Keratinocyte (primary cell): ENCODE measurements at regions not wholly inside any gene's neighbourhood (a gene's known extent, or its start where the extent isn't known, plus 50 kb on each side); places are given as distances from the start of the nearest gene placed in this dataset.

Experiments
- DNase-seq: peaks from one replicate; pipeline ENCODE4 v3.0.0-alpha.2; 2011; ENCODE audit warnings: low read depth, missing footprints, low spot score
- FAIRE-seq: peaks from 2 replicates; lab custom pipeline; 2011; peaks lifted over from hg19 to GRCh38; lab: Jason Lieb, UNC
- H2AFZ ChIP-seq: 2 replicates; pipeline ENCODE4 v1.6.0; 2012; ENCODE audit warnings: low read length, control low read depth, inconsistent platforms; ENCODE audit not compliant: control insufficient read depth
- H3K27ac ChIP-seq: 2 replicates; pipeline ENCODE4 v1.5.1; 2011; ENCODE audit warnings: low read length; ENCODE audit not compliant: control insufficient read depth, insufficient read depth
- H3K27me3 ChIP-seq: 3 replicates; pipeline ENCODE4 v1.6.0; 2011; ENCODE audit warnings: low read length; ENCODE audit not compliant: control insufficient read depth, insufficient read depth; ENCODE audit errors: extremely low read depth
- H3K36me3 ChIP-seq, 2 experiments: 2 replicates in 1 of 2; 3 replicates in 1 of 2; pipeline ENCODE4 v1.5.1; 2011; ENCODE audit warnings: low read length in 2 of 2, mild to moderate bottlenecking in 1 of 2; ENCODE audit not compliant: control insufficient read depth in 2 of 2, insufficient read depth in 2 of 2; ENCODE audit errors: extremely low read depth in 1 of 2
- H3K4me1 ChIP-seq: 3 replicates; pipeline ENCODE4 v1.5.1; 2011; ENCODE audit warnings: low read length; ENCODE audit not compliant: control insufficient read depth, insufficient read depth; ENCODE audit errors: extremely low read depth
- H3K4me2 ChIP-seq: 3 replicates; pipeline ENCODE4 v1.6.0; 2011; ENCODE audit warnings: low read depth, low read length; ENCODE audit not compliant: control insufficient read depth, insufficient read depth; ENCODE audit errors: extremely low read depth
- H3K4me3 ChIP-seq, 3 experiments: fragments of 200-600 bp in 1 of 3; sonication (generic) in 1 of 3; 2 replicates in 2 of 3; 3 replicates in 1 of 3; pipeline ENCODE4 v1.5.1; 2011 to 2016; ENCODE audit warnings: low read length in 3 of 3, mild to moderate bottlenecking in 3 of 3, control low read depth in 2 of 3, inconsistent platforms in 1 of 3, low read depth in 1 of 3, mixed read lengths in 1 of 3, mixed run types in 1 of 3, moderate library complexity in 1 of 3; ENCODE audit not compliant: control insufficient read depth in 2 of 3, insufficient read depth in 2 of 3; ENCODE audit errors: extremely low read depth in 1 of 3
- H3K79me2 ChIP-seq: 2 replicates; pipeline ENCODE4 v1.6.0; 2012; ENCODE audit warnings: low read length; ENCODE audit not compliant: control insufficient read depth, insufficient read depth
- H3K9ac ChIP-seq: 3 replicates; pipeline ENCODE4 v1.6.0; 2011; ENCODE audit warnings: low read length; ENCODE audit not compliant: control insufficient read depth, insufficient read depth; ENCODE audit errors: extremely low read depth
- H3K9me1 ChIP-seq: 3 replicates; pipeline ENCODE4 v1.6.0; 2011; ENCODE audit warnings: low read length; ENCODE audit not compliant: control insufficient read depth, insufficient read depth; ENCODE audit errors: extremely low read depth
- H3K9me3 ChIP-seq: 2 replicates; pipeline ENCODE4 v1.5.1; 2012; ENCODE audit warnings: low read depth, low read length; ENCODE audit not compliant: control insufficient read depth
- H4K20me1 ChIP-seq: 3 replicates; pipeline ENCODE4 v1.6.0; 2011; ENCODE audit warnings: low read length; ENCODE audit not compliant: control insufficient read depth, insufficient read depth; ENCODE audit errors: extremely low read depth
- EZH2 ChIP-seq: IDR thresholded peaks from one replicate; pipeline ENCODE4 v1.6.1; 2012; ENCODE audit warnings: inconsistent platforms, mild to moderate bottlenecking, low read length, moderate library complexity
- dilution Hi-C: fragments of 300-500 bp; cut with MboI; formaldehyde crosslinking; loops from one replicate; pipeline ENCODE4 v1.7.0; 2020; ENCODE audit warnings: low sequenced_read_pairs; ENCODE audit not compliant: extremely low pct_ligation_motif_present
- TF ChIP-seq, protein P1 (sequence below), 3 experiments: IDR thresholded peaks in 1 of 3; conservative IDR thresholded peaks in 1 of 3; optimal IDR thresholded peaks in 1 of 3; 2 replicates in 2 of 3; 3 replicates in 1 of 3; pipeline versions ENCODE3 to v1.5.1; 2011; ENCODE audit warnings: low read length in 3 of 3, mild to moderate bottlenecking in 3 of 3, moderate library complexity in 2 of 3, control low read depth in 1 of 3, inconsistent platforms in 1 of 3; ENCODE audit not compliant: insufficient read depth in 2 of 3; ENCODE audit errors: extremely low read depth in 1 of 3

DNA sequence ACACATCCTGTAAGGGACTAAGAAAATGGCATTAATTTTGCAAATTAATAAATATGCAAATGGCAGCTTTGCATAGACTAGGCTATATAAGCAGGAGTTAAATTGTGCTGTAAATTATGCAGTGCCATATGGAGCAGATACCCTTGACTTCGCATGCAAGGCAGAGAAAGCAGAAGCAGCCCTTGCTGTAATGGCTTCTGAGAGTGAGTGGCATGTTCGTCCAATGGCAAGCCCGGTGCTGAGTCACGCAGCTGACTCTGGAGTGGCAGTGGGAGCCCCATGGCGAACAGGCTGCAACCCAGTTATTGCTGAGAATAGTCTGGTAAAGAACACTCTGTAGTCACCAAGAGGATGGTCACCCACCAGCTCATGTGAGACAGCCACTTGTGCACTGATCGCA lies 1186.5 kb downstream of the TYW1 start:
- dilution Hi-C loops: no loop called here
- Histone ChIP-seq H3K4me2 (no peak overlapping the region), H3K36me3 (no peaks in the 10 kb centered on the region), H2AFZ (no peak overlapping the region), H3K4me3 (no peak overlapping the region), H3K79me2 (no peaks in the 10 kb centered on the region), H3K9ac (no peak overlapping the region), H3K4me1 (no peaks in the 10 kb centered on the region), H3K27me3 (no peaks in the 10 kb centered on the region), H3K27ac (no peak overlapping the region), H4K20me1 (no peaks in the 10 kb centered on the region), H3K9me3 (no peaks in the 10 kb centered on the region), H3K9me1 (no peaks in the 10 kb centered on the region)
- no peak for DNase-seq
- no peak for FAIRE-seq
- no peak for TF ChIP-seq EZH2
- TF ChIP-seq, protein P1, sequence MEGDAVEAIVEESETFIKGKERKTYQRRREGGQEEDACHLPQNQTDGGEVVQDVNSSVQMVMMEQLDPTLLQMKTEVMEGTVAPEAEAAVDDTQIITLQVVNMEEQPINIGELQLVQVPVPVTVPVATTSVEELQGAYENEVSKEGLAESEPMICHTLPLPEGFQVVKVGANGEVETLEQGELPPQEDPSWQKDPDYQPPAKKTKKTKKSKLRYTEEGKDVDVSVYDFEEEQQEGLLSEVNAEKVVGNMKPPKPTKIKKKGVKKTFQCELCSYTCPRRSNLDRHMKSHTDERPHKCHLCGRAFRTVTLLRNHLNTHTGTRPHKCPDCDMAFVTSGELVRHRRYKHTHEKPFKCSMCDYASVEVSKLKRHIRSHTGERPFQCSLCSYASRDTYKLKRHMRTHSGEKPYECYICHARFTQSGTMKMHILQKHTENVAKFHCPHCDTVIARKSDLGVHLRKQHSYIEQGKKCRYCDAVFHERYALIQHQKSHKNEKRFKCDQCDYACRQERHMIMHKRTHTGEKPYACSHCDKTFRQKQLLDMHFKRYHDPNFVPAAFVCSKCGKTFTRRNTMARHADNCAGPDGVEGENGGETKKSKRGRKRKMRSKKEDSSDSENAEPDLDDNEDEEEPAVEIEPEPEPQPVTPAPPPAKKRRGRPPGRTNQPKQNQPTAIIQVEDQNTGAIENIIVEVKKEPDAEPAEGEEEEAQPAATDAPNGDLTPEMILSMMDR (optimal IDR thresholded peaks at IDR 0.05 in 1 of 3, IDR thresholded peaks at IDR 0.05 in 1 of 3, conservative IDR thresholded peaks at IDR 0.05 in 1 of 3; ENCODE audit: extremely low read depth in 1 of 3, insufficient read depth in 2 of 3, low read length in 3 of 3): no peak

DNA sequence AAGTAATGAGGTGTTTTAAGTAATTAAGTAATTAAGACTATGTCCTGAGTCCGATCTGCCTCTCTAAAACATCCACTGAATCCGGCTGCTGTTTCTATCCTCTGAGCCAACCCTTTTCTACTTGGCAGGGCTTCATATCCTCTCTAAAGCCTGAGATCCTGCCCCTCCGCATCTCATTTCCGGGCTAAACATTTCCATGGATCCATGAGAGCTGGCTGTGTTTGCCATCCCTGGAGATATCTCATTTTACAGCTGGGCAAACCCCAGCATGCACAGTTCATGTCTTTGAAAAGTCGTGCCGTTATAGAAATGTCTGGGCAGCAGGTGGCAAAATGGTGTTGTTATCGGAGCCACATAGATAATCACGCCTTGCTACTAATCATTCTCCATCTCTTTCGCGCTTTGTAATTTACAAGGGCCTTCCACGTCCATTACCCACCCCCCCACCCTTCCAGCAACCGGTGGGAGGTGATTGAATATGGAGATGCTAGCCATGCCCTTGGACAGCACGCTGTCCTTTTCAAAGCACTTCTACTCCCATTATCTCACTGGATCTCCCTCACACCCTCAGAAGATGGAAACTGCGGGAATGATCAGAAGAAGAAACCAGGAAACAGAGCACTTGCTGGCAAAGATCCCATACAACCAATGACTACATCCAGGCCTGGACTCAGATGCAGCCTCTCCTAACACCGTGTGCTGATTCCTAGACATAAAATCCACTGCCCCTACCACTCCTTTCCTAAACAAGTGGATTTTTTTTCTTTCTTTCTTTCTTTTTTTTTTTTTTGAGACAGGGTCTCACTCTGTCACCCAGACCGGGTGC lies 1189.2 kb downstream of the TYW1 start:
- H3K4me1 ChIP-seq: no peaks in the 10 kb centered on the region
- no peak overlapping the region for H3K4me3 ChIP-seq
- no peaks in the 10 kb centered on the region for H3K36me3 ChIP-seq
- FAIRE-seq (no peak), DNase-seq (no peak)
- no peaks in the 10 kb centered on the region for H3K79me2 ChIP-seq
- TF ChIP-seq, protein P1 (optimal IDR thresholded peaks at IDR 0.05 in 1 of 3, IDR thresholded peaks at IDR 0.05 in 1 of 3, conservative IDR thresholded peaks at IDR 0.05 in 1 of 3; ENCODE audit: extremely low read depth in 1 of 3, insufficient read depth in 2 of 3, low read length in 3 of 3): peak in 1 of 3 experiments; percentile 14
- TF ChIP-seq EZH2: no peak
- H3K9me1 ChIP-seq: no peaks in the 10 kb centered on the region
- no peak overlapping the region for H3K27ac ChIP-seq
- dilution Hi-C loops: no loop called here
- no peak overlapping the region for H2AFZ ChIP-seq
- no peaks in the 10 kb centered on the region for H3K27me3 ChIP-seq
- no peaks in the 10 kb centered on the region for H4K20me1 ChIP-seq
- no peak overlapping the region for H3K4me2 ChIP-seq
- no peaks in the 10 kb centered on the region for H3K9me3 ChIP-seq
- no peak overlapping the region for H3K9ac ChIP-seq
